Left lobe of liver (tissue), 2 donors: ENCODE measurements at regions not wholly inside any gene's neighbourhood (a gene's known extent, or its start where the extent isn't known, plus 50 kb on each side); places are given as distances from the start of the nearest gene placed in this dataset.

ENCODE experiments used
- ATAC-seq: fragments of 200-7000 bp; cut with Tn5 transposase; one replicate; pipeline ENCODE4 v1.9.1; 2020; ENCODE audit warnings: mild to moderate bottlenecking, moderate library complexity
- DNase-seq: peaks from one replicate; pipeline ENCODE4 v3.0.0-alpha.2; 2020; ENCODE audit warnings: low spot score
- donor health status: DM: no; HTN: no; CAD: no; lungs with moderate emphysema.
- donor health status: DM: no; HTN: yes; CAD: no.

DNA sequence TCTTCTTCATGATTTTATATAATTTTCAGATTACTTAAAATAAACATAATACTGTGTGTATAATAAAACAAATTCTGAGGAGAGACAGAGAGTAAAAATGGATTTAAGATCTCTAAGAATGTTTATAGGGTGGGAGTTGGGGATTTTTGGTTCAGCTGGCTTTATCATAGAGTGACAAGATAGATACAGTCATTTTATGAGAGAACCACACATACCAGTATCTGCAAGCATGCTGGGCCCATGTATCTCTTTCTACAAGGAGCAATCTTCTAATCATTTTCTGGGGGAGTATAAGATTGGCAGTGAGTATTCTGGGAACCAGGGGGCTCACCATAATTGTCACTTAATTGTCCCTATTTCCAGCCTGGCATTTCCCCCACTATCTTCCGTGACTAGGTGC lies 64.3 kb upstream of the DUSP10 start:
- DNase-seq (no peak), ATAC-seq (no peak)

GRCh38 chr1:221805121-221805520 lies 63.2 kb upstream of the DUSP10 start:
- DNase-seq = no peak
- ATAC-seq = no peak

DNA sequence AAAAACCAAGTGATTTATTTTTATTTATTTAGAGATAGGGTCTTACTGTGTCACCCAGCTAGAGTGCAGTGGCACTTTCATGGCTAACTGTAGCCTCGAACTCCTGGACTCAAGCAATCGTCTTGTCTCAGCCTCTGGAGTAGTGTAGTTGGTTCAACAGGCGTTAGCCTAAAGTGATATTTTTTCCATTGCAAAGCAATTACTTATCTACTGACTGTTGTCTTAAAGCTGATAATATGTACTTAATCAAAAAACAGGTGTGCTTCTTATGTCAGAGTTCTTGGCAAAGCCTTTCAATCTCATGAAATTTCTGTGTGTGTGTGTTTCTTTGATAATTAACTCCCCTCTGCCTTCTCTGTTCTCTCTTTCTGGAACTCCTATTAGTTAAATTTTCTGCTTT lies 62.4 kb upstream of the DUSP10 start:
- no peak for ATAC-seq
- no peak for DNase-seq

DNA sequence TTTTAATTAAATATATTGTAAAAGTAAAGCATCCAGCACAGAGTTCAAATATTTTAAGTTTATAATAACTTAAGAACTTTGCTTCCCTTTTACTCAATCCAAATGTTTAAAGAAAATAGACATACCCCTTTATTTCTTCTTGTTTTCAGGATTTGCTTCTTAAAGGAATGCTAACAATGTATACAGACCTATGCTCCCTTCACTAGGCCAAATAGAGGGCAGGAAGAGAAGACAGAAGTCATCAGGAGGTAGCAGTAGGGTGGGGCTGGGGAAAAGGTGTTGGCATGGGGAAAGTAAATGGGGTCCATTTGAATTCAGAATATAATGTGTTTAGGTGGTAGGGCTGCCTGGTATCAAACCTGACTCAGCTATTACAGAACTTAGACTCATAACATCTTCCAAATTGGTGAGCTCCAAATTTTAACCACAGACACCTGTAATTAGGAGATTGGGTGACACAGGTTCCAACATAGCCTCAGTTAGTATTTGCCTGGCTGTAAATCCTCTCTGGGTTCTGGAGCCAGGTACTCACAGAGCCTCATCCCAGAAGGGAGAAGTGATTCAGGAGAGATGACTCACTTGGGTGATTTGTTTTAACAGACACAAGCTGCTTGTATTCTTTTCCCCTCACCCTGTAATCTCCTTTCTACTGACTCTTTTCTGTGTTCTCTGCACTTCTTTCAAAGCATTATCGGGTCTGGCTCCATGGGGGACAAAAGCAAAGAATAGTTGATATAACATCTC lies 60.1 kb upstream of the DUSP10 start:
- ATAC-seq (no peak), DNase-seq (no peak)

DNA sequence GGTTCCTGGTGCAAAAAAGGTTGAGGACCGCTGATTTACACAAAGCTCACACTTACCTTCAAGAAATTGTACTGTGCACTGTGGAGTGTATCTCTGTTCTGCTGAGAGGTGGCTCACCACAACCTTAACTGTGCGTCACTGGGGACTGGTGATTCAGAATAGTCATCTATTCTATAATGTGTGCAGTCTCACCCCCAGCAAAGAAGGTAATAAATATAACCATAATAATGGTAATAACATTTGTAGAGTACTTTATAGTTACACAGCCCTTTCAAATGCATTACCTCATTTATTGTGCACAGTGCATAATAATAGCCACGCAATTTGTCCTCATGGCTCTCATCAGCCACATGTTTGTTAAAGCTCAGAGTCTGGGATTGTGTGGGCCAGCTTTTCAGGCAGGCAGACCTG lies 59.4 kb upstream of the DUSP10 start:
- DNase-seq (no peak), ATAC-seq (no peak)

DNA sequence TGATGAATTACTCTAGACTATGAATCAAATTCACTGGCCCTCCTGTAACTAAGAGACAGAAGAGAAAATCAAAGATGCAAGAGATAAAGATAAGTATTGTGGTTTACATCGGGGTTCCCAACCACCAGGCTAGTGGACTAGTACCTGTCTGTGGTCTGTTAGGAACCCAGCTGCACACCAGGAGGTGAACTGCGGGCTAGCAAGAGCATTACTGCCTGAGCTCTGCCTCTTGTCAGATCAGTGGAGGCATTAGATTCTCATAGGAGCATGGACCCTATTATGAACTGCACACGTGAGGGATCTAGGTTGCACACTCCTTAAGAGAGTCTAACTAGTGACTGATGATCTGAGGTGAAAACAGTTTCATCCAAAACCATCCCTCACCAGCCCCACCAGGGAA lies 58.9 kb upstream of the DUSP10 start:
- DNase-seq (no peak), ATAC-seq (no peak)

DNA sequence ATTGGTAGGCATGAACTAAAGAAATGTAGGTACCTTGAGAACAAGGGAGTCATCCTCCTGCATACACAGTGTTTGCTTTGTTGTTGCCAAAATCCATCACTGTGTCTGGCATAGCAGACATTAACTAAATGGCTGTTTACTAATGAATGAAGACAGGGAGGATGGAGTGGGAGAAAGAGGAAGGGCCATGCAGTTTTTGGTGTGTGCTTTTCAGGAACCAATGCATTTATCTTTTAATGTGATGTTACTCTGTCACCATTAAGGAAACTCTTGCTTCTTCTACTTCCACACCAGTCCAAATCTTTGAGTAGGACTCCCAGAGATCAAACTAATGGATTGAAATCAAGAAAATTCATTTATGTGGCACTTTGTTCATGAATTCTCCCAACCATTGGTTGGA lies 55.6 kb upstream of the DUSP10 start:
- ATAC-seq (no peak), DNase-seq (no peak)

GRCh38 chr1:221796700-221797099 lies 54.8 kb upstream of the DUSP10 start:
- ATAC-seq = no peak
- DNase-seq = no peak

GRCh38 chr1:221795380-221795779 lies 53.5 kb upstream of the DUSP10 start:
- DNase-seq (no peak), ATAC-seq (no peak)

DNA sequence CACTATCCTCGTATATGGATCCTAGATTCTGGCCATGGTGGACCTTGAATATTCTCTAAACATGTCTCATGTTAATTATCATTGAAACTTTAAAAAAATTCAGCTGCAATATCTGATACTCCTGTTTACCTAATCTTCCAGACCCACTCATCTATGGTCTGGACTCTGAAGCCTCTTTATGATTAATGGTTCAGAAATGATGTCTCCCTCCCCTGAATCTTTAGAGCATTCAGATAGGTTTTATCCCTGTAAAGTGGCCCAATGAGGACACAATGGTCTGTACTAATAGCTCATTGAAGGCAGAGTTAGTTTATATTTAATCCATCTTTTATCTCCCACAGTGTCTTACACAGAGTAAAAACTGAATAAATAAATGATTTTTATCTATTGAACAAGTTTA lies 53.0 kb upstream of the DUSP10 start:
- no peak for DNase-seq
- no peak for ATAC-seq

GRCh38 chr1:221794079-221794670 lies 52.3 kb upstream of the DUSP10 start:
- ATAC-seq (no peak), DNase-seq (no peak)

DNA sequence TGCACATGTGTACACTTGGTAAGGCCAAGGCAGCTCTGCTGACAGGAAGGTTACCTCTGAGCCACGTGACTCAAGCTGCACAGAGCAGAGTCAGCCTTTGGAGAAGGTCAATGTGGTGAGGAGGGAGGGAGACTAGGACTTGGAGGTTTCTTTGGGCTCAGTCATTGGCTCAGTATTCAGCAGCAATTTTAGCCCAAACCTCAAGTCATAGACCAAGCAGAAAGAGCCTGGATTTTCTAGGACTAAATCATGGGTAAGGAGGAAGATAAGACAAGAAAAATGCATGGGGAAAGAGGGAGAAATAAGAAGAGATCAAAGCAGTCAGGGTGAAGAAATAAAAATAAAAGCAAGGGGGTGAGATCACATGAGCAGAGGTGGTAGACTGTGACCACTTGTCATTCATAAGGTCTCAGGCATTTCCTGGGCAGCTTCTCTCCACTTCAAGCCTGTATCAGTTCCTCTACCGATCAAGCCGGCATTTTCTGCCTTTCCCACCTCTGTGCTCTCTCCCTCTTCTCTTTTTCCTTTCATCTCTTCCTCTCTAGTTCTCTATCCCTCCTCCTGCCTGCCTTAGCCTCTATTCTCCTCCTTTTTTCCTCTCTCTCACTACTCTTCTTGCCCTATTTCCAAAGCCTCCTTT lies 51.7 kb upstream of the DUSP10 start:
- DNase-seq = no peak
- no peak for ATAC-seq

GRCh38 chr1:221791846-221792245 lies 50.0 kb upstream of the DUSP10 start:
- ATAC-seq (no peak), DNase-seq (no peak)
